Stimulated activated CD4-positive, alpha-beta T cell treated with anti-CD3 and anti-CD28 coated beads, Interleukin-15, amount 100 ng/mL, for 48 hours (primary cell): ENCODE measurements at regions not wholly inside any gene's neighbourhood (a gene's known extent, or its start where the extent isn't known, plus 50 kb on each side); places are given as distances from the start of the nearest gene placed in this dataset.

Source experiments
- DNase-seq, 2 donors: peaks; one replicate each; pipeline ENCODE4 v3.0.0-alpha.2; 2020; ENCODE audit warnings: low read depth in 2 of 2

DNA sequence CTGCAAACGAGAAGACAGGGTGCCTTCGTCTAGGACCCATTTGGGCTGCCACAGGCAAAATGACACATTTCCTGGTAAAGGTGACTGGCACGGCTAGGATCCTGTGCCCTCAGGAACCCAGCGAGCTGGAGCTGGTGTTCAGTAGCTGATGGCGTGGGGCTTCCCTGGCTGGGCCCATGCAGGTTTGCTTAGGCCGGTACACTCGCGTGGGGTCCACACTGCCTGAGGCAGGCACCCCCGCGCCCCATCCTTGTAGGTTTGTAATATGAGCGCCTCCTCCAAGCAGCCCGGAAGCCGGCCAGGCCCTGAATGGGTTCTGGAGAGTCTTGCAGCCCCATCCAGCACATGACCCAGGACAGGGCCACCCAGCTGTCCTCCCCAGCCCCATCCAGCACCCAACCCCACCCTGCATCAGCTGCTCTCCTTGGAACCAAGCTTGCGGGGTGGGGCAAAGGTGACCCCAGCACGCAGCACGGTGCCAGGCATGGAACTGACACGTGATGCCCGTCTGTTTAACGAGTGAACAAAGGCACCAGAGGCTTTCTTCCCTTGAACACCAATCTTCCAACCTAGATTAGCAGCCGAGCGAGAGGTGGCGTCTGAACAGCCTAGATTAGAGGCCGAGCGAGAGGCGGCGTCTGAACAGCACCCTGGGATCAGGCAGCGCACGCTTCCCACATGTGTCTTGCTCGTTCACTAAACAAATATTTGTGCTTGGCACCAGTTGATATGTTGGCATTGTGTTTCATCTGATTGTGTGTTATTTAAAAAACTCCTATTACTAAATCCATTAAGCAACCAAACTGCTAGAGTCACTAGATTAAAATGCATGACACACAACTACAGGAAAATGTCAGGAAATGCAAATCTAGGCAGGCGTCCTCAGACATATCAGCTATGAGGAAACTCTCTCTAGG lies 112.1 kb downstream of the DLL1 start:
- no peak for DNase-seq

DNA sequence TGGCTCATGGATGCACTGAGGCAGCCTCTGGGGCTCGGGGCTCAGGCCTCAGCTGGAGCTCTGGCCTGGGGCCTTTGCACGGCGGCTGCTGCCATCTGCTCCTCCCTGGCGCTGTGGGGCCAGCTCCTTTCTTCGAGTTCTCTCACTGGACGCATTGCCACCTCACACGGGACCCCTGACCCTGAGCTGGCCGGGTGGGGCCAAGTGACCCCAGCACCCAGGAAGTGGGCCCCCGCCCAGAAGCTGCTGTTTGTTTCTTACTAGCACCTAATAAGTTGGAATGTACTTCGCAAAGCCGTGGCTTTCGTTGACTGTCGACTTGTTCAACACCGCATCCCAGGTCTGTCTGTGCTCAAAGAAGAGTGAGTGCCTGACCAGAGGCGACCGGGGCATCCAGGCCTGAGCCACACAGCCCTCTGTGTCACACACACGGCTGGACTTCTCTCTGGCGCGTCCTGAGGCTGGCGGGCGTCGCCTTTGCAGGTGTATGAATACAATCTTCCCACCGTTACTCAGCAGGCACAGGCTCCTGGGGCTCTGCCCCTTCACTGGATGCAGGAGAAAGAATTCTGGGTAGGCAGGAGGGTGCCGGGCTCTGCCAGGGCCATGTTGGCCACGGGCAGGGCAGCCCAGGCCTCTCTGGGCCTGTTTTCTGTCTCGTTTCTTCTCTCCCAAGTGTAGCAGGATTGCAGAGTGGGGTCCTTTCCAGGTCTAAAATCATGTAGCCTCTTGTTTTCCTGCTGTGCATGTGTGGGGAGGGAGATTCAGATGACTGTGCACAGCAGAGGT lies 112.9 kb downstream of the DLL1 start:
- no peak for DNase-seq

DNA sequence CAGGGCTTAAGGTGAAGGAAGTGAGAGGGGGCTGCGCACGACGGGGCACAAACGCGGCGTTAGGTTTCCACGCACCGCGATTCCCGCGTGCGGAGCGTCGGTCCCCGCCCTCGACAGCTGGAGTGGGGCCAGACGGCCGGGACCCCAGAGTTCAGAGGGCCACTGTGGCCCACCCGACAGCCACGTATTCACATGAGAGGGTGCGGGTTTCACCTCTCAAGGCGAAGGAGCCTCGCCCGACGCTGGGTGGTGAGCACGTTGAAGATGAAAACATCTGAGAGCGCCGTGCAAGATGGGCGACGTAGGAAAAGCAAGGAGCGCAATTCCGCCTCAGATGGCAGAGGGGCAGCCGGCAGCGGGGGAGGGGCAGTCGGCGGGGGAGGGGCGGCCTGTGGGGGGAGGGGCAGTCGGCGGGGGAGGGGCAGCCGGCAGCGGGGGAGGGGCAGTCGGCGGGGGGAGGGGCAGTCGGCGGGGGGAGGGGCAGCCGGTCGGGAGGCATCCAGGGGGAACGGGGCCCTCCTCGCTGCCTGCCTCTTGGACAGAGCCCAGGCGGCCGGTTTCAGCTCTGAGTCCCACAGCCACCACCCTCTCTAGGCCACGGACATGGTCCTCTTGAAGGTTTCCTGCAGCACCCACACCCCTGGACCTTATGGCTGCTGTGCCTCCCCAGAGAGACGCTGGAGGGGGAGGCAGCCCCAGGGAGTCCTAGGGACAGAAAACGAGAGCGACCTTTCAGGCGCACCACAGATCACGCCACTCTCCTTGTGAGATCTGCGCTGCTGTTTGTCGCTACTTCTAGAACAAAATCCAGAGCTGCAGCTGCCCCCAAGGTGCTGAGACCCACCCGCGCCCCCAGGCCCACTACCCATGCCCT lies 113.7 kb downstream of the DLL1 start:
- no peak for DNase-seq

DNA sequence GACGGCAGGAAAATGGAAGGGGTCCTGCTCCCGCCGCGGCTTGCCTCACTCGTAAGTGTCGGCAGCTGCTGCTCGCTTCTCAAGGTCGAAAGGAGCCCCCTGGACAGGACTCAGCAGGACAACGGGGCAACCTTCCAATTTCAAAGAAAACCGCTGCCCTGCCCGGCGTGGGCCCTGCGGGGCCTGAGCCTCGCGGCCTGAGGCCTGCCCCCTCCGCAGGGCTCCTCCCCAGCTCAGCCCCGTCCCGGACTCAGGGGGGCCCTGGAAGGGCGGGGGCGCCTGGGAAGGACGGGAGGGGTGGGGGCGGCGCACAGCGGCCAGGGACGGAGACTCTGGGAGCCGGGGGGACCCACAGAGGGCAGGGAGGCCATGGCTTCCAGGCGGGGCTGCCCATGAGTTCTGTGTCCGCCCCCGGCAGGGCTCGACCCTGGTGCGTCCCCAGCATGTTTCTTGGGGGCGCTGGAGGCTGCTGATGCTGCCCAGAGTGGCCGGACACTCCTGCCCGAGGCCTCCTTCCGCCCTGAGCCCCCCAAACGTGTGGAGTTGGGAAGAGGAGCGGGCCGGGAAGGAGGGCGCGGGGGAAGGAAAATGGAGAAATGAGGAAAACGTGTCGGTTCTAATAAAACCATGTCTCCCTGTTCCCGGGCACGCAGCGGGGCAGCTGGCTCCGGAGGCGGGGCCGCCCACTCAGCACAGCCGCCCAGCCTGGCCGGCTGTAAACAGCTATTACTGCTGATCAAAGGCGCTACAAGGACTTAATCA lies 114.6 kb downstream of the DLL1 start:
- no peak for DNase-seq

DNA sequence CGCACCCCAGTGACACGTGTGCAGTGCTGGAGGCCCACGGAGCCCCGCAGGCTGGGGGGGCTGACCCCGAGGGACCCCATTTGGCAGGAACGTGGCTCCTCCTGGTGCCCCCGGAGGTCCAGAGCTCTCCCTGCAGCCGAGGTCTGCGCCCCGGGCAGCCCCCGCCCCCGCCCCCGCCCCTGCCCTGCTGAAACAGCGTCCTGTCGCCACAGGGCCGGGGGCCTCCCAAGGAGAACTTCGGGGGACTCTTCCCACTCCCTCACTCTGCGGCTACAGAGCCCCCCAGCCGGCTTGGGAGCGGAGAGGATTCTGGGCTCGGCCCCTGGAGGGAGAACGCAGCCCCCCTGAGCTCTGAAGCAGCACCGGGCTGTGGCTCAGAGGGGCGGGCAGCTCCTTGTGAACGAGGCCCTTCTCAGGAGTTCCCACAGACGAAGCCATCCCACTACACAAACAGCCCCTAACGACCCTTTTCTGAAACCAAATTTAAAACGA lies 115.2 kb downstream of the DLL1 start:
- DNase-seq = no peak

DNA sequence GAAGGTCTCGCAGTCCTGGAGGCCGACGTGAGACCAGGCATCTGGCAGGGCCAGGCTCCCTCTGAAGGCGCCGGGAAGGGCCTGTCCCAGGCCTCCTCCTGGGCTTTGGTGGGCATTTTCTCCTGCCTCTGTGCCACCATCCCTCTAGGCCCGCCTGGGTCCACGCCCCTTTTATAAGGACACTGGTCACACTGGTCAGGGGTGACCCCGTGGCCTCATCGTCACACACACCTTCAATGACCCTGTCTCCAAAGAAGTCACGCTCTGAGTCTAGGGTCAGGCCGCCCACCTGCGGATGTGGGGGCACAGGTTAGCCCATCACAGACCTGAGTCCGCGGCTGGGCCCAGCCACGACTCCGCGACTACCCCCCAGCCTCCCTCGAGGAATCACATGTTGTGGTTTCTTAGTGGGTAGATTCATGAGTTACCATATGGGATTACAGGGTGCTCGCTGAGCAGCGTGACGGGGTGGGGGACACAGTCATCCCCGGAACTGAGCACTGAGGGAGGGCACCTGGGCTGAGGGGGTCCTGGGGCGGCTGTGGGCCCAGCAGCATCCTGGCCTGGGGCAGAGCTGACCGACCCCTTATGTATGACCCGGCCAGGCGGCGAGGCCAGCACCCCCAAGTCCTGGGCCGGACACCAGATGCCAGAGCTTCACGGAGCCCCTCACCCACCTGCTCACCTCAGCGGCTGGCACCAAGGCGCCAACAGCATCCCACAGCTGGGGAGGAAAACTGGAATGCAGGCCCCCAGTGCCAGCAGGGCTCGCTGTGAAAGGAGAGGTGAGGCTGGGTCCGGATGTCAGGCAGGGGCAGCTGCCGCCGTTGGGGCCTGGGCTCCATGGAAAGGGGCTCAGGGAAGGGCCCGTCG lies 115.9 kb downstream of the DLL1 start:
- DNase-seq = no peak

DNA sequence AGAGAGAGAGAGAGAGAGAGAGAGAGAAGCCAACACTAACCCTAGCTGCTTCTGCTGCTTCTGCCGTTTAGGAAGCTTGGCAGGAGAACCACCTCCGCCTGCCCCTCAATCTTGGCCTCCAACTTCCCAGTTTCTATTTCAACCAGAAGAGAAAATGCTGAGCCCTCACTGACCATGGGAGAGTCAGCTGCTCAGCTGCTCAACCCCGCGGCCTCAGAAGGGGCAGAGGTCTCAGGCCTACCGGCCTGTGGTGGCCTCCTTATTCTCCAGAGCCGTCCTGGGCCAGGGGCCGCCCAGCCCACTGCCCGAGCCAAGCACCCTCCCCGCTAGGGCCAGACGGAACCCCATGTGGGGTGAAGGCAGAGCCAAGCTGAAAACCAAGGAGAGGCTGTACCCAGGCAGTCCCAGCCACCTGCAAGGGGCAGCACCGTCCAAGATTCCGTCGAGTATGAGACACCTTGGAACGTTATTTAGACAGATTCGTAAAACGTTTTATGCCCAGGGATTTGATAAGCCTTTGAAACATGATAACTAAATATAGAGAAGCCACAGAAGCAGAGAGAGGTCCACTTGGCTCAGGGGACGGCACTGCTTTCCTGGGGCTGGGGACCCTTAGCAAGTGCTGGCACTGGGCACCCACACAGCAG lies 116.6 kb downstream of the DLL1 start:
- DNase-seq = no peak

DNA sequence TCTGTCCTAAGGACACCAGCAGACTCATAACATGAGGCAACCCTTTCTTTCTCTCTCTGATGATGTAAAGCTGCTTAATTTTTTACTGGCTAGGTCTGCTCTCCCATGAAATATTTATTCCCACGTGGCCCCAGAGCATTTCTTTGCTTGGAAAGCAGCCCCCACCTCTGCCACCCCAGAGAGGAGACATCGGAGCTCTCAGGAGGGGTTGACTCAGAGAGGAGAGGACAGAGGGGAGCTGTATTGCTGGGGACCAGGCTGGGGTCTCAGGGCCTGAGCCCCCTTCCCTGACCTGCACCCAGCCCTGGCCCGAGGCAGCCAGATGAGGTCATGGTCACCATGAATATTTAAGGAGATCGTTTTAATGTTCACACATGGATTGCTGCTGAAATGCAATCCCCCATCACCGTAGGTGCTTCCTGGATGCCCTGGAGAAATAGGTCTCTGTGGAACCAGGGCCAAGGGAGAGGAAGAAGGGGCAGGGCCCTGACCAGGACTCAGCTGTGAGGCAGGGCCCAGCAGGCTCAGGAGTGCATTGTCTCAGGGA lies 117.5 kb downstream of the DLL1 start:
- DNase-seq = no peak

DNA sequence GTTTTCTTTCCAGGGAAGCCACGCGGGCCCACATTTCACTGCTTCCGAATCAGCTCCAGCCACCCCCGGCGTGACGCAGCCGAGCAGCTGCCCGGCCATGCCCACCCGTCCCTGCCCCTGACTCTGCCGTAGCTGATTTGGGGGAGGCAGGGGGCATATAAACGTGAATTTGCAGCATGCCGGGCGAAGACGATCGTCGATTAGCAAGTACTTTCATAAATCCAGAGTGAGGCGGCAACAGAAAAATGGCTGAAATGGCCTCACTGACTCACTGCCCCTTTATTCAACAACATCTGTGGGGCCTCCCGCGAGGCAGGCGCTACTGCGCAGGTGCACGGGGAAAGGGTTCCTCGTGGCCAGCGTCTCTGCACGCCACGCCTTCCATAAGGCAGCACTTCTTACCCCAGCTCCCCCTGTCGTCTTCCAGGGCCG lies 118.0 kb downstream of the DLL1 start:
- DNase-seq = no peak

DNA sequence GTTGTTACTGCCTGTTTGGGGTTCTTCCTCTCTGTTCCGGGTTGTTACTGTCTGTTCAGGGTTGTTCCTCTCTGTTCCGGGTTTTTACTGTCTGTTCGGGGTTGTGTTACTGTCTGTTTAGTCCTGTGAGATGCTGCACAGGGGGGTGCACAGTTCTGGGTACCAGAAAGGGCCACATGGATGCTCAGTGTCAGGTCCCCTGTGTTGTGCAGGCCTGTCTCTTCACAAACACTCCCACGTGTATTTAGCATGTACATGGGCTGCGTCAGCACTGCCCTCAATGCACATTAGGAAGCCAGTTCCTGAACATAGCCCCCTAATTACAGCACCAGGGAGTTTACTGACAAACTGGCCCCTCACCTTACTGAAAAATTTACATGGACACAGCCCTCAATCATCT lies 118.5 kb downstream of the DLL1 start:
- no peak for DNase-seq

DNA sequence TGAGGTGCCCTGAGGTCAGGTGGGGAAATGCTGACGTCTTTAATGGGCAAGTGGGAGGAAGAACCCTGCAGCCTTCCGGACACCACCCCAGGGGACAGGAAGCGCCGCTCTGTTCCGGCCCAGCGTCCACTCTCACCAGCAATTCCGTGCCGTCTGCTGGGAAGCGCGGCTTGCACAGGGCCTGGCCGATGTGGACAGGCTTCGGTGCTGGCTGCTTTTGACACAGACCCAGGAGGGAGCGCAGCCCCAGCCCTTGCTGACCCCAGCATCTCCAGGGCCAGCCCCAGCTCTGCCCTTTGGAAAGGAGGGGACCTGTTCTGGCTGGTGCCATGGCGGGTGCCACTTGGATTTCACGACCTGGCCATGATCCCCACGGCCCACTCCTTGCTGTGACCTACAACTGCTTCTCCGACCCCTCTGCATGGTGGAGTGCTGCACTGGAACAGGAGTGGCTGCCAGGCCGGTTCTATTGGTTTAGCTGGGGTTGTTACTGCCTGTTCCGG lies 123.2 kb downstream of the DLL1 start:
- no peak for DNase-seq

DNA sequence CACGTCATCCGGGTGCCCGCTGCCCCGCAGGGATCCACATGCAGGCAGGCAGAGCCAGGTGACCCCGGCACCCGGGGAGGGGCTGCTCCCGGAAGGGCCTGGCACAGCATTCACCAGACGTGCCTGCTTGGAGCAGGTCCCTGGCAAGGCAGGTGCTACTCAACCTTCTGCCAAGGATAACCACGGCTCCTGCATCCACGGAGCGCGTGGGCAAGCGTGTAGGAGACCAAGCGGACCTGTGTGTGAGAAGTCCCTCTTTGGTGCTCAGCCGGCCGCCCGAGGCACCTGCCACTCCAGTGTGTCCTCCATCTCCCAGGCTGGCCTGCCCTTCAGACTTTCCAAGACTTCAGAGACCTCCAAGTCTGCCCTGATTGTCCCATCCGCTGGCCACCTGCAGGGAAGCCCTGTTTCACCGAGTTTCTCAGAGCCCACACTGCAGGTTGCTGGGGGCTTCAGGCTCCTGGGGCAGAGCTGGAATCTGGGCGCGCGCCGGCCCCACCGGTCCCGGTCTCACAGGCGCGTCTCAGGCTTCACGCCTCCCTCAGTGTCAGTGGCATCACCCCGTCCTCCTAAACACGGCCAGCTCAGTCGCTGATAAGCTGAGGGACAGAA lies 124.3 kb downstream of the DLL1 start:
- DNase-seq = no peak

DNA sequence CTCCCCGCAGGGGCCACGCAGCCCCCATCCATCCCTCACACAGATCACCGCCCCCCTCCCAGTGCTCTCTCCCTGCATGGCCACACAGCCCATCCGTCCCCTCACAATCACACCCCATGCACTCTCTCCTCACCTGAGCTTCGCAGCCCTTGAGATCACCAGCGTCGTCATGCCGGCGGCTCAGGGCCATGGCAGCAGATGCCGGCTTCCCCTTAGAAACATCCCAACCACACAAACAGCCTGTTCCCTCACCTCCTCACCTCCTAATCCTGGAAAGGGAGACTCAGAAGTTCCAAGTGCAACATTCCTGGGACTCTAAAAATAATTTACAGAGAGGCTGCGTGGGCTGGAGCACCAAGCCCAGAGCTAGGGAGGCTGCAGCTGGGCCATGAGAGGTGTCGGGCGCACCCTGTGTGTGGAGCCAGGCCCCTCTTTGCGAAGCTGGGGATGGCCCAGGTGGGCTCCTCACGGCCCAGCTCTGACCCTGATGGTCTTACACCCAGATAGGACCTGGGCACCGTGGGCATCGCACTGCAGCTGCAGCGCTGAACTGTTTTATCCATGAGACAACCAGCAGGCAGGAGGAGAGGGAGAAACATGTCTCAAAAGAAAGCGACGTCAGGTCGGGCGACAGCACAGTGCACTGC lies 125.3 kb downstream of the DLL1 start:
- DNase-seq = no peak

DNA sequence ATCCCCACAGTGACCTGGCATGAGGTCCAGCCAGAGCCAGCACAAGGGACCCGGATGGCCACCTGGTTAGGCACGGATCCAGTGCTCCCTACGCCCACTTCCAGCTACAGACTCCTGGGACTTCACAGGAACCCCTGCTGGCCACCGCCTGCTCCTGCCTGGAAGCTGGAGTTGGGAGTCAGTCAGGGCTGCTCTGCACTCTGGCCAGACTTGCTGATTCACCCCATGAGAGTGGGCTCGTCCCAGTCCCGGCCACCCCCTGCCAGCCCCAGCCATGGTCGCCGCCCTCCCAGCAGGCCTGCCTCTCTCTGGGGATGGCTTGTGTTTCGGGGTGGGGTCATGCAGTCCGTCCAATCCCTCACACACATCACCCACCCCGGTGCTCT lies 125.8 kb downstream of the DLL1 start:
- no peak for DNase-seq

DNA sequence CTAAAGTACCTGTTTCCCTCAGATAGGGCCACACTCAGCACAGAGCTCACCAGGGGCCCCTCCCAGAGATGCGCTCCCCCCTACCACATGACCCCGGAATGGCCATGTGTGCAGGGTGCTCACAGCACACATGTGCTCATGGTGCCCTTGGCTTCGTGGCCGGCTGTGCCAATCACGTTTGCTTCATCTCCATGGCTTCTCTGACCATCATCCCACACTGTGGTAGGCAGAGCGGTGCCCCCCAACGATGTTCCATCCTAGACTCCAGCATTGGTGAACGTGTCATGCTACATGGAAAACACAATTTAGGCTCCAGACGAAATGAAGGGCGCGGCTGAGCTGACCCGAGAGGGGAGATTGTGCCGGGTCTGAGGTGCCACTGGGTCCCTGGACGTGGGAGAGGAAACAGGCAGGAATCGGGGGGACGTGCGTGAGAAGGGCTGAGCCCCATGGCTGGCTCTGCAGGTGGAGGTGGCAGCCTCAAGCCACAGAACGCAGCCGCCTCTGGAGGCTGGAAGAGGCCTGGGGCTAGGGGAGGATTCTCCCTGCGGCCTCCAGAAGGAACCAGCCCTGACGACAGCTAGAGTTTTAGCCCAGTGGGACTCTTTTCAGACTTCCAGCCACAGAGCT lies 126.5 kb downstream of the DLL1 start:
- DNase-seq = no peak

DNA sequence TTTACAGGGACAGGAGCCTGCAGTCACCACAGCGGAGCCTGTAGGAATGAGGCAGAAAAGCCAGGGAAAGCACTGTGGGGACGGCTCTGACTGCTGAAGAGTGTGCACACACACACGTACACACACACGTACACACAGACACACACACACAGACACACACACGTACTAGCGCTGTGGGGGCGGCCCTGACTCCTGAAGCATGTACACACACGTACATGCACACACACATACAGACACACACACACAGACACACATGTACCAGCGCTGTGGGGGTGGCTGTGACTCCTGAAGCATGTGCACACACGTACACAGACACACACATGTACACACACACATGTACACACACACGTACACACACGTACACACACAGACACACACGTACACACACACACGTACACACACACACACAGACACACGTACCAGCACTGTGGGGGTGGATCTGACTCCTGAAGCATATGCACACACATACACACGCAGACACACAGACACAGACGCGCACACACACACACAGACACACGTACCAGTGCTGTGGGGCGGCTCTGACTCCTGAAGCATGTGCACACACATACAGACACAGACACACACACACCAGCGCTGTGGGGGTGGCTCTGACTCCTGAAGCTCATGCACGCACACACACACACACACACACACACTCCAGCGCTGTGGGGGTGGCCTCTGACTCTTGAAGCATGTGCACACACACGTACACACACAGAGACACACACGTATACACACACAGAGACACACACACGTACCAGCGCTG lies 127.3 kb downstream of the DLL1 start:
- DNase-seq = no peak
